Cardiac fibroblast (primary cell): ENCODE measurements at regions not wholly inside any gene's neighbourhood (a gene's known extent, or its start where the extent isn't known, plus 50 kb on each side); places are given as distances from the start of the nearest gene placed in this dataset.

Experiments used
- DNase-seq, 2 donors: peaks; one replicate each; pipeline versions ENCODE4 v3.0.0 to v3.0.0-alpha.2; 2010; ENCODE audit warnings: low read depth in 2 of 2
- H3K4me3 ChIP-seq, 2 donors: replicated peaks in 1 of 2; 1 replicate in 1 of 2; 2 replicates in 1 of 2; pipeline ENCODE4 v1.5.1; 2011; ENCODE audit warnings: low read depth in 2 of 2, low read length in 2 of 2, mild to moderate bottlenecking in 2 of 2, moderate library complexity in 1 of 2
- TF ChIP-seq, protein P1 (sequence below): IDR thresholded peaks from one replicate; pipeline ENCODE4 v1.5.1; 2011; ENCODE audit warnings: low read depth, mild to moderate bottlenecking, low read length, inconsistent platforms

DNA sequence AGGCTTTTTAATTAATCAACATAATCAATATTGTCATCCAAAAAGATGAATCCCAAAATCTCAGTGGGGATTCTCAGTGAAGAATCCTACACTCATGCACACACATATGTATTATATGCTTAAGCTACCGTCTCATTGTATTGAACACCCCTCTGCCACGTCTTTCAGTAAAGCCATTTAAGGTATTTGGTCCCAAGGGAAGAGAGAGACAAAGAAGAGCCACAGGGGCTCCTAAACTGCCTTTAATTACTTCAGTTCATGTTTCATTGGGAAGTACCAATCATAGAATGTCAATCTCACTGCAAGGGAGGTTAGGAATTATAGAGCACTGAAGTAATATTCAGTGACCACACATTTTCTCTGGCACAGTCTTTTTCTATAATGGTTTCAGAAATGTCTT lies 388.6 kb upstream of the NEGR1 start:
- TF ChIP-seq, protein P1, sequence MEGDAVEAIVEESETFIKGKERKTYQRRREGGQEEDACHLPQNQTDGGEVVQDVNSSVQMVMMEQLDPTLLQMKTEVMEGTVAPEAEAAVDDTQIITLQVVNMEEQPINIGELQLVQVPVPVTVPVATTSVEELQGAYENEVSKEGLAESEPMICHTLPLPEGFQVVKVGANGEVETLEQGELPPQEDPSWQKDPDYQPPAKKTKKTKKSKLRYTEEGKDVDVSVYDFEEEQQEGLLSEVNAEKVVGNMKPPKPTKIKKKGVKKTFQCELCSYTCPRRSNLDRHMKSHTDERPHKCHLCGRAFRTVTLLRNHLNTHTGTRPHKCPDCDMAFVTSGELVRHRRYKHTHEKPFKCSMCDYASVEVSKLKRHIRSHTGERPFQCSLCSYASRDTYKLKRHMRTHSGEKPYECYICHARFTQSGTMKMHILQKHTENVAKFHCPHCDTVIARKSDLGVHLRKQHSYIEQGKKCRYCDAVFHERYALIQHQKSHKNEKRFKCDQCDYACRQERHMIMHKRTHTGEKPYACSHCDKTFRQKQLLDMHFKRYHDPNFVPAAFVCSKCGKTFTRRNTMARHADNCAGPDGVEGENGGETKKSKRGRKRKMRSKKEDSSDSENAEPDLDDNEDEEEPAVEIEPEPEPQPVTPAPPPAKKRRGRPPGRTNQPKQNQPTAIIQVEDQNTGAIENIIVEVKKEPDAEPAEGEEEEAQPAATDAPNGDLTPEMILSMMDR = no peak
- H3K4me3 ChIP-seq = no peak overlapping the region
- DNase-seq = no peak

DNA sequence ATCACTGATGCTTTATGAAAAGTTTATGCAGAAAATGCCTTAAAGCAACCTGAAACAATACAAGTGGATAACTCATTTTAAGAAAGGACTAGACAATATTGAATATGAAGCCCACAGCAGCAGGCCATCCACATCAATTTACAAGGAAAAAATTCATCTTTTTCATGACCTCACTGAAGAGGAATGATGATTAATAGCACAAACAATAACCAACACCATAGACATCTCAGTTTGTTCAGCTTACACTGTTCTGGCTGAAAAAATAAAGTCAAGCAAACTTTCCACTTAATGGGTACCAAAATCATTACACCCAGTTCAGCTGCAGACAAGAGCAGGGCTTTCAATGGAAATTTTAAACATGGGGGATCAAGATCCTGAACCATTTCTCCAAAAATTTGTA lies 380.6 kb upstream of the NEGR1 start:
- TF ChIP-seq, protein P1 = no peak
- peak in 1 of 2 donors; percentile 45 for DNase-seq
- H3K4me3 ChIP-seq = no peak overlapping the region

DNA sequence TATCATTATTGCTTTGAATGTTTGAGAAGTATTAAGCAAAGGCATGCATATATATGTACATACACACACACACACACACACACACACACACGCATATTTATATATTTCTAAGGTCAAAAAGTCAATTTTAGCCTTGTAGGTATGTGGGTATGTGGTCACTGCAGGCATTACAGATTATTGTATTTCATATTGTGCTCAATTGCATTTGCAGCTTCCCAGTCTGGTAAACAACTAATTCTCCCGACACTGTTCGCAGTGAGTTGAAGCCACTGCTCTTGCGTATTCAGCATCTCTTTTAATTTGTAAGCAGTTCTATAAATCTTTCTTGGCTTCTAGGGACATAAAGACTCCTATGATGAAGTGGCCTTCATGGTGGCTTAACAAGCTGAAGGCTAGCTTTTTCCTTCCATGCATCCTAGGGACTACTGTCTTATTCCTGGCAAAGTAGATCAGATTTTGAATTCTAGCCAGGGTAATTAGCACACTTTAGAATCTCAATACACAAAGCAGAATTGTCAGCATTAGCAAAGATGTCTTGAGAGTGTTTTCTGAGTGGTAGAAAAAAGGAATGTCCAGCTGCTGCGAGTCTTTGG lies 368.6 kb upstream of the NEGR1 start:
- no peak for DNase-seq
- H3K4me3 ChIP-seq = no peak overlapping the region
- TF ChIP-seq, protein P1 = no peak

DNA sequence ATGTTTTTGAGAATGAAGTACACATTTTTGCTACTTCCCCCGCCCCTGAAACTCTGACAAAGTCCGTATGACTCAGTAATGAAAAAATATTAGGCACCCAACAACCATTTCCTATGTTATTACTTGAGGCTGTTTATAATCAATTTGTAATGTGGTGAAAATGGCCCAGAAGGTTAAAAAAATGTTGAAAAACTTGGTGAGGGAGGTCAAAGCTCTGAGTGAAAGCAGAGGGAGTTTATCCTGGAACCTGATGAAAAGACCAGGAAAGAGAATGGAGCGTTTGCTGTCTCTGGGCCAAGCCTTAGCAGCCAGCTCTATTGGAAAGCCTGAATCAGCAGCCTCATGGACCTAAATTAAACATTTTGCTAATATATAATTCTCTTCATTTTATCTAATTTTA lies 367.7 kb upstream of the NEGR1 start:
- H3K4me3 ChIP-seq = no peak overlapping the region
- DNase-seq = peak in 1 of 2 donors; percentile 34
- TF ChIP-seq, protein P1 = no peak

DNA sequence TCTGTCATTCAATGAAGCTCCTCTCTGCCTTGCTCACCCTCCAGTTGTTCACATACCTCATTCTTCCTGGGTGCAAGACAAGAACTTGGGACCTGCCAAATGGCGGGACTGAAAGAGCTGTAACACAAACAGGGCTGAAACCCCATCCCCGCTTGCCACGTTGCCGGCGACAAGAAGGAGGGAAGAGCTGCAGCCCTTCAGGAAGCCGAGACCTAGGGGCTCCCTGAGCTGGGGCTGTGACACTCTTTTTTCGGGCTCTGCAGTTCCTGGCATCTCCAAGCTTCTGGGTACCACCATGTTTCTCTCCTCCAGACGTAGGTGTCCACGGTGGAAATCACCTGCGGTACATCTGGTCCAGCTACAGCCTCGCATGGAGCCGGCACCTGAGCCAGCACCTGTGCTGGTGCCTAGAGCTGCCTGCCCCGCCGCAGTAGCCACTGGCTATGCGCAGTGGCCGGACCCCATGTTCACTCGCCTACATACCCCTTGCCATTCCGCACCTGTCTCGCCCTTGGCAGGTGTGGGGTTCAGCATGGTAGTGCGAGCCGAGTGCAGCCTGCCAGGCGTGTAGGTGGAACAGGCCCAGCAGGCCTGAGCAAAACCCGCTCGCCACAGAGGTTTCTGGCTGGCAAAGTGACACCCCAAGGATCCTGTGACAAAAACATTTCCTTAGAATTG lies 367.0 kb upstream of the NEGR1 start:
- DNase-seq = no peak
- no peak overlapping the region for H3K4me3 ChIP-seq
- TF ChIP-seq, protein P1 = no peak

DNA sequence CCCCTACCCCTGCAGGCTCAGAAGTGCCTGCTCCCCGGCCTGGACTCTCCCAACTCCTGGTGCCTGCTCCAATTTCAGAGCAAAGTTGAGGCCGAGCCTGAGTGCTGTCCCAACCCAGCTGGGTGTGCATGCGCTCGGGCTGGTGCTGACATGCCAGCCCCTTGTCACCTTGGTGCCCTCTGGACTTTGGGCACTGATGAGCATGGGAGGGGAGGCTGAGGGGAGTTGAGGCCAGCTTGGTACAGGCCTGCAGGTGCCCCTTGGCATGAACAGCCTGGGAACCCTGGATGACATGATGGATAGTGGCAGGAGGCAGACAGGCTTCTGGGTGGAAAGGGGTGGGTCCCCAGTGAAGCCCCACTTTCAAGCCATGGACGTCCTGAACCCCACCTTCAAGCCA lies 366.1 kb upstream of the NEGR1 start:
- DNase-seq = no peak
- no peak overlapping the region for H3K4me3 ChIP-seq
- TF ChIP-seq, protein P1 = no peak
